Mesothelial cell of epicardium (in vitro differentiated cells): ENCODE measurements at regions not wholly inside any gene's neighbourhood (a gene's known extent, or its start where the extent isn't known, plus 50 kb on each side); places are given as distances from the start of the nearest gene placed in this dataset.

Experiments used
- DNase-seq, 2 experiments: peaks; one replicate each; pipeline ENCODE4 v3.0.0; 2021; ENCODE audit warnings: low spot score in 2 of 2; ENCODE audit not compliant: unreplicated experiment in 2 of 2
- H3K27ac Mint-ChIP-seq: 2 replicates; pipeline ENCODE4 v1.8.0; 2021; ENCODE audit warnings: mixed read lengths
- H3K27me3 Mint-ChIP-seq: 2 replicates; pipeline ENCODE4 v1.8.0; 2021; ENCODE audit warnings: low read depth, mixed read lengths
- H3K36me3 Mint-ChIP-seq: 2 replicates; pipeline ENCODE4 v1.8.0; 2021; ENCODE audit warnings: mixed read lengths
- H3K4me1 Mint-ChIP-seq: 2 replicates; pipeline ENCODE4 v1.8.0; 2021; ENCODE audit warnings: mixed read lengths
- H3K4me3 Mint-ChIP-seq: 2 replicates; pipeline ENCODE4 v1.8.0; 2021; ENCODE audit warnings: mild to moderate bottlenecking, moderate library complexity, mixed read lengths
- H3K9me3 Mint-ChIP-seq: 2 replicates; pipeline ENCODE4 v1.8.0; 2021; ENCODE audit warnings: mixed read lengths
- TF ChIP-seq, protein P1 (sequence below): fragments of 200-600 bp; sonication (generic); IDR thresholded peaks from one replicate; pipeline ENCODE4 v1.5.0; 2021; ENCODE audit warnings: antibody characterized with exemption; ENCODE audit not compliant: unreplicated experiment

DNA sequence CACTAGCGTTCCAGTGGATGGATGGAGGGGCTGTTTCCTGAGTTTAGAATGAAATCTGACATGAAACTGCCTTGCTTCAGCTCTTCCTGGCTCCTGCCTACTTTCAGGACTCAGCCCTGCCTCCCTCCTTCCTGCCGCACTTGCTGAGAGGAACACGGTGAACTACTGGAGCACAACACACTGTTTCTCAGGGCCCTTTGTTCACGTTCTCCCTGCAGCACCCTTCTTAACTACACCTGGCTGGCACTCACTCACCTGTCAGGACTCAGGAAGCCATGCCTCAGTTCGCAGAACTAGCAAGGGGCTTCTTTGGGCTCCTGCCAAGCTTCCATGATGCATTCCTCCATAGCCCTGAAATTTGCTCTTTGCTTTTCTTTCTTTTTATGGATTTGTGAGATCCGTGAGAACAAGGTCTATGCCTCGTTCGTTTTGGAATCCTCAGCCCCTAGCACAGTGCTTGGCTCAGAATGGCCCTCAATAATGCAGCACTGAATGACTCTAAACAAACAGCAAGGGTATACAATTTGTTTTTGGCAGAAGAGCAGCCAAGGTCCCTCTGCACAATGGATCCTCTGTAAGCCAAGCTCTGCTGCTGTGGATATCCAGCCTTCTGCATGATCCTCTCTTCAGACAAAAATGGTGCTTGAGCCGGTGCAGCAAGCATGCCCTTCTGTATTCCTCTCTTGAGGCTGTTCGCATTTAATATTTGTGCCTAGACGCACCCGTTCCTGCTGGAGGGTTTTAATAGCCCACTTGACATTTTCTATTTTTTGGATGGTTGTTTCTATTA is 357.0 kb downstream of the TSN start:
- peaks cover 11% of the 10 kb centered on the region for H3K27me3 Mint-ChIP-seq
- H3K4me3 Mint-ChIP-seq, result no peak overlapping the region
- H3K9me3 Mint-ChIP-seq, result no peaks in the 10 kb centered on the region
- H3K4me1 Mint-ChIP-seq, result peaks cover 8% of the 10 kb centered on the region
- no peaks in the 10 kb centered on the region for H3K36me3 Mint-ChIP-seq
- TF ChIP-seq, protein P1, sequence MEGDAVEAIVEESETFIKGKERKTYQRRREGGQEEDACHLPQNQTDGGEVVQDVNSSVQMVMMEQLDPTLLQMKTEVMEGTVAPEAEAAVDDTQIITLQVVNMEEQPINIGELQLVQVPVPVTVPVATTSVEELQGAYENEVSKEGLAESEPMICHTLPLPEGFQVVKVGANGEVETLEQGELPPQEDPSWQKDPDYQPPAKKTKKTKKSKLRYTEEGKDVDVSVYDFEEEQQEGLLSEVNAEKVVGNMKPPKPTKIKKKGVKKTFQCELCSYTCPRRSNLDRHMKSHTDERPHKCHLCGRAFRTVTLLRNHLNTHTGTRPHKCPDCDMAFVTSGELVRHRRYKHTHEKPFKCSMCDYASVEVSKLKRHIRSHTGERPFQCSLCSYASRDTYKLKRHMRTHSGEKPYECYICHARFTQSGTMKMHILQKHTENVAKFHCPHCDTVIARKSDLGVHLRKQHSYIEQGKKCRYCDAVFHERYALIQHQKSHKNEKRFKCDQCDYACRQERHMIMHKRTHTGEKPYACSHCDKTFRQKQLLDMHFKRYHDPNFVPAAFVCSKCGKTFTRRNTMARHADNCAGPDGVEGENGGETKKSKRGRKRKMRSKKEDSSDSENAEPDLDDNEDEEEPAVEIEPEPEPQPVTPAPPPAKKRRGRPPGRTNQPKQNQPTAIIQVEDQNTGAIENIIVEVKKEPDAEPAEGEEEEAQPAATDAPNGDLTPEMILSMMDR, result no peak
- H3K27ac Mint-ChIP-seq, result no peak overlapping the region
- no peak for DNase-seq

DNA sequence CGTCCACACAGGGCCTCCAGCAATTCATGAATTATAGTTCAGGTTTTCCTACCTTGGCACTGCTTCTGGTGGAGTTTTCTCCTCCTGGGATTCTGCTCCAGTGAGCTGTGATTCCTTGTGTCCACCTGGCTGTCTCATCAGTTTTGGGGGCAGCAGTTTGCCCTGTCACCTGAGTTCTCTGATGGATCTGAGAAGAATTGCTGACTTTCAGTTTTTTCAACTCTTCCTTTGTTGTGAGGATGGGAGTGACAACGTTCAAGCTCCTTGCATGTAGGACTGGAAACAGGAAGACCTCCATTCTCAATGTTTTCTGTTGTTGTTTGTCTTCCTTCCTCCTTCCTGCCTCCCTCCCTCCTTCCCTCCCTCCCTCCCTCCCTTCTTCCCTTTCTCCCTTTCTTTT is 359.0 kb downstream of the TSN start:
- TF ChIP-seq, protein P1, result no peak
- H3K9me3 Mint-ChIP-seq, result peaks cover 4% of the 10 kb centered on the region
- DNase-seq, result no peak
- no peak overlapping the region for H3K27ac Mint-ChIP-seq
- no peaks in the 10 kb centered on the region for H3K36me3 Mint-ChIP-seq
- no peaks in the 10 kb centered on the region for H3K4me1 Mint-ChIP-seq
- H3K4me3 Mint-ChIP-seq, result no peak overlapping the region
- H3K27me3 Mint-ChIP-seq, result peaks cover 8% of the 10 kb centered on the region

DNA sequence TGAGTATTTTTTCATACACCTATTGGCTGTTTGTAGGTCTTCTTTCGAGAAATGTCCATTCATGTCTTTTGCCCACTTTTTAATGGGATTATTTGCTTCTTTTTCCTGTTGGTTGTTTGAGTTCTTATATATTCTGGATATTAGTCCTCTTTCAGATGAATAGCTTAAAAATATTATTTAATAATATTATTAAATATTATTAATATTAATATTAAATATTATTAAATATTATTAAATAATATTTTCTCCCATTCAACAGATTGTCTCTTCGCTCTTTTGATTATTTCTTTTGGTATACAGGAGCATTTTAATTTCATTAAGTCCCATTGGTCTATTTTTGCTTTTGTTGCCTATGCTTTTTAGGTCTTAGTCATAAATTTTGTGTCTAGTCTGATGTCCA is 361.9 kb downstream of the TSN start:
- Mint-ChIP-seq H3K4me3 (no peak overlapping the region), H3K36me3 (peaks cover 2% of the 10 kb centered on the region), H3K27me3 (peaks cover 1% of the 10 kb centered on the region), H3K27ac (no peak overlapping the region), H3K9me3 (peaks cover 25% of the 10 kb centered on the region), H3K4me1 (no peaks in the 10 kb centered on the region)
- TF ChIP-seq, protein P1, result no peak
- DNase-seq, result no peak

DNA sequence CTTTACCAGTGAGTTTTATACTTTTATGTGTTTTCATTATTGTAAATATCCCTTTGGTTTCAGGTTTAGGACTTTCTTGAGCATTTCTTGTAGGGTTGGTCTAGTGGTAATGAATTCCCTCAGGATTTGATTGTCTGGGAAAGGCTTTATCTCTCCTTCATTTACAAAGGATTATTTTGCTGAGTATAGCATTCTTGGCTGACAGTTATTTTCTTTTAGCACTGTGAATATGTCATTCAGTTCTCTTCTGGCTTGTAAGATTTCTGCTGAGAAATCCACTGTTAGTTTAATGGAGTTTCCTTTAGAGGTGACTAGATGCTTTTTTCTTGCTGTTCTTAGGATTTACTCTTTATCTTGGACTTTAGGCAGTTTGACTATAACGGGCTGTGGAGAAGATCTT is 373.9 kb downstream of the TSN start:
- Mint-ChIP-seq H3K36me3 (peaks cover 9% of the 10 kb centered on the region), H3K4me3 (no peak overlapping the region), H3K9me3 (peaks cover 62% of the 10 kb centered on the region)

DNA sequence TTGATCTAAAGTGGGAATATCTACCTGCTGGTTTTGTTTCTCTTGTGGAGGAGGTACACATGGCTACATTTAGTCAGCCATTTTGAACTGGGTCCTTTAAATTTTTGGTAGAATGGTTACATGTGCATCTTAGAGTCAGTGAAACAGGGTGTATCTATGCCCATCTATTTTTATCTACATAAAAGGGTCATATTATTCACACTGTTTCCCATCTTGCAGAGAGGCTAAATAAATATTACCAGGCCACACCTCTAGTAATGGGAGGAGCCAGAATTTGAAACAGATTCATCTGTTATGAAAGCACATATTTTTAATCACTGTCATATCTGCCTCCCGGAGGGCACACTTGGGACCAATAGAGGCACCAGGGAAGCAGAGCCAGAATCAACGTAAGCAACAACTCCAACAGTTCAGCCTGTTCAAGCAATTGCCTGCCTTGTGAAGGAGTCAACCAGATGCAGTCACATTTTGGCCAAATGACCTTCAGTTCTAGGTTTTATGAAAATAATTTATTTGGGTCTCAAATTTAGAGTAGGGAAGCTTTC is 376.8 kb downstream of the TSN start:
- H3K27me3 Mint-ChIP-seq, result no peaks in the 10 kb centered on the region
- peaks cover 15% of the 10 kb centered on the region for H3K4me1 Mint-ChIP-seq
- TF ChIP-seq, protein P1, result no peak
- DNase-seq, result no peak
- no peak overlapping the region for H3K27ac Mint-ChIP-seq
- no peak overlapping the region for H3K4me3 Mint-ChIP-seq
- peaks cover 44% of the 10 kb centered on the region for H3K9me3 Mint-ChIP-seq
- H3K36me3 Mint-ChIP-seq, result peaks cover 5% of the 10 kb centered on the region

More for the DNA sequence above, 373.9 kb downstream of the TSN start:
- Mint-ChIP-seq H3K4me1 (no peaks in the 10 kb centered on the region), H3K27ac (no peak overlapping the region), H3K27me3 (no peaks in the 10 kb centered on the region)
- no peak for DNase-seq
- TF ChIP-seq, protein P1, result no peak
